COLO668 (cell line): ENCODE measurements at regions not wholly inside any gene's neighbourhood (a gene's known extent, or its start where the extent isn't known, plus 50 kb on each side); places are given as distances from the start of the nearest gene placed in this dataset.
"Not testable (repeated sequence)": the region's sequence is repeated elsewhere in the genome, so short reads cannot be mapped to it uniquely, and the experiment has no call there.

Source experiments
- DNase-seq: peaks from one replicate; lab custom pipeline; 2025; ENCODE audit not compliant: unreplicated experiment; lab: John Stamatoyannopoulos, UW

GRCh38 chr1:245031041-245031440 lies 123.7 kb upstream of the KIF26B start:
- DNase-seq: no peak

GRCh38 chr1:245026247-245026646 lies 128.5 kb upstream of the KIF26B start:
- no peak for DNase-seq

GRCh38 chr1:245025525-245025924 lies 129.3 kb upstream of the KIF26B start:
- DNase-seq: no peak

DNA sequence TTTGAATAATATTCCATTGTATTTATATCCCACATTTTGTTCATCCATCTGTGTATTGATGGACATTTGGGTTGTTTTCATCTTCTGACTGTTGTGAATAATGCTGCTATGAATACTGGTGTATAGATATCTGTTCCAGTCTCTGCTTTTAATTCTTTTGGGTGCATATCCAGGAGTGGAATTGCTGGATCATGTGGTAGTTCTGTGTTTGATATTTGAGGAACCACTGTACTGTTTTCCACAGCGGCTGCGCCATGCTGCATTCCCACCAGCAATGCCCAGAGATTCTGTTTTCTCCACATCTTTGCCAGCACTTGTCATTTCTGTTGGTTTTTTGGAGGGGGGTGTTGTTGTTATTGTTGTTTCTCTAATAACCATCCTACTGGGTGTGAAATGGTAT lies 131.6 kb upstream of the KIF26B start:
- DNase-seq: no peak

- DNase-seq: no peak
Measured at GRCh38 chr1:245019910-245020486, 134.8 kb upstream of the KIF26B start.

GRCh38 chr1:245016700-245017099 lies 138.1 kb upstream of the KIF26B start:
- peak; percentile 29 for DNase-seq

DNA sequence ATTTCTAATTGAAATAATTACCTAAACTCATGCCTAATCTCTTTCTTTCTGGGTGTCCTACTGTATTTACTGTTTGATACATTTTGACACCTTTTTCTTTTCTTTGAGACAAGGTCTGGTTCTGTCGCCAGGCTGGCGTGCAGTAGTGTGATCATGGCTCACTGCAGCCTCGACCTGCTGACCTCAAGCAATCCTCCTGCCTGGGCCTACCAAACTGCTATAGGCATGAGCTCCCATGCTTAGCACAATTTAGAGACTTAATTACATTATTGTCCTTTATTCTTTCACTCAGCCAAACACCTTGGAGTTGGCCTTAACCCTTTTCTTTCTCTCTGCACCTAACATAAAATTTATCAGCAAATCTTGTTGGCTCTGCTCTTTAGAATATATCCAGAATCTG lies 139.8 kb upstream of the KIF26B start:
- DNase-seq: no peak

DNA sequence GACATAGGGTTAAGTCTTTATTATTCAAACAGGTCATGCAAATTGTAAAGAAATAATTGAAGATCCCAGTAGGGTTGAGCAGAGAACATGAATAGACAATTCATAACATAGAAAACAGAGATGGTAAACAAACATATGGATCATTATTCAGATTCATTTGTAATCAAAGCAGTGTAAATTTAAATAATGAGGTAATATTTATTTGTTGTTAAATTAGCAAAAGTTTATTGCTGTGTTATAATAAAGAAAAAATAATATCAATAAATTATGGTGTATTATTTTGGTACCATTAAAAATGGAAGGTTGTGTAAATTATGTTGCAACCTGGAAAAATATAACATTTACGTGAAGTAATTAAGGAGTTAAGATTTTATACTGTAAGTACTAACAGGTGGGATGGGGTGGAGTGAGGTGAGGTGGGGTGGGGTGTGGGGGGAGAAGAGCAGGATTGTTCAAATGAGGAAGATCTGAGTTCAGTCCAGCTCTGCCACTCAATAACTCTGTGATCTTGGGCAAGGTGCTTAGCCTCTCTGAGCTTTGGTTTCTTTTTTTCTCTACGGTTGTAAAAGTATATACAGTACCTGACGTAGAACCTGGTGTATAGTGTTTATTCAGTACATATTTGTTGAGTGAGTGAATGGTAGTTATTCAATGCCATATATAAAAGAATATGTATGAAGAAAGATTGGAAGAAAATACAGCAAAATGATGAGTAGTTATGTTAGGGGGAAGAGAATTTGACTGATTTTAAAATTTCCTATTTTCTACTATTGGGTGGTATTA lies 140.3 kb upstream of the KIF26B start:
- DNase-seq: no peak

- DNase-seq: no peak
Measured at GRCh38 chr1:245010018-245010614, 144.7 kb upstream of the KIF26B start.

DNA sequence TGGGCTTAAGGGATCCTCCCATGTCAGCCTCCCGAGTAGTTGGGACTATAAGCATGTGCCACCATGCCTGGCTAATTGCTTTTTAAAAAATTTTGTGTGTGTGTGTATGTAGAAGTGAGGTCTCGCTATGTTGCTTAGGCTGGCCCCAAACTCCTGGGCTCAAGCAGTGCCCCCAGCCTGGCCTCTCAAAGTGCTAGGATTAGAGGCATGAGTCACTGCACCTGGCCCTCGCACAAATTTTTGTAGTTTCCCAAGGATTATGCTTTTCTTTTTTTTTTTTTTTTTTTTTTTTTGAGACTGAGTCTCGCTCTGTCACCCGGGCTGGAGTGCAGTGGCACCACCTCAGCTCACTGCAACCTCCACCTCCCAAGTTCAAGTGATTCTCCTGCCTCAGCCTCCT lies 144.4 kb upstream of the HNRNPU start:
- no peak for DNase-seq

GRCh38 chr1:245007852-245008251 lies 143.5 kb upstream of the HNRNPU start:
- no peak for DNase-seq

- DNase-seq: no peak
Measured at GRCh38 chr1:245003246-245003645, 138.9 kb upstream of the HNRNPU start.

DNA sequence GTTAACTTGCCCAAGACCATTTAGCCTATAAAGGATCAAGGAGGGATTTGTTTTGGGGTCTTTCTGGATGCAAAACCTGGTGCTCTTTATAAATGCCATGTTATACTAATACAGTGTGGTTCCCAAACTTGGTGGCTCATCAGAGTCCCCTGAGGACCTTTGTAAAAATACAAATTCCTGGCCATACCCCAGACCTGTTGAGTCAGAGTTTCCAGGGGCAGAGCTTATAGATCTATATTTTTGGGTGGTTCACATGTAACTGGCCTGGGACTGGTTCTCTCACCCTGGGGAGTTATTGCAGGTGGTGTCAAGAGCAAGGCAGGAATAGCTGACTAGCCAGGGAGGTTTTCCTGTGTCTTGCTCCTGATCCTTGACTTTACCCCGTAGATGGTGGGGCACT lies 136.9 kb upstream of the HNRNPU start:
- no peak for DNase-seq

- DNase-seq: no peak
Measured at GRCh38 chr1:245000872-245001188, 136.5 kb upstream of the HNRNPU start.

GRCh38 chr1:244999644-245000043 lies 135.3 kb upstream of the HNRNPU start:
- not testable (repeated sequence) for DNase-seq

- DNase-seq: no peak
Measured at GRCh38 chr1:244998717-244999346, 134.5 kb upstream of the HNRNPU start.

GRCh38 chr1:244995602-244996400 lies 131.5 kb upstream of the HNRNPU start:
- DNase-seq: no peak

DNA sequence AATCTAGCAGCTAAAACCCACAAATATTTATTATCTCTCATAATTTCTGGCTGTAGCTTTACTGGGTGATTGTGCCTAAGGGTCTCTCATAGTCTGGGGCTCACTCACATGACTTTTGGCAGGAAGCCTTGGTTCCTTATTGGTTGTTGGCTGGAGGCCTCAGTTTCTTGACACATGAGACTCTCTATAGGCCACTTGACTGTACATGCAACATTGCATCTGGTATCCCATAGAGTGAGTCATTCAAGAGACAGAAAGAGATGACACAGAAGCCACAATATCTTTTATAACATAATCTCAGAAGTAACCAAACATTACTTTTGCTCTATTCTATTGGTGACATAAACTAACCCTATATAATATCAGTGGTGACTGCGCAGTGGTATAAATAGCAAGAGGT lies 128.5 kb upstream of the HNRNPU start:
- DNase-seq: no peak

- no peak for DNase-seq
Measured at GRCh38 chr1:244989813-244990212, 125.5 kb upstream of the HNRNPU start.

DNA sequence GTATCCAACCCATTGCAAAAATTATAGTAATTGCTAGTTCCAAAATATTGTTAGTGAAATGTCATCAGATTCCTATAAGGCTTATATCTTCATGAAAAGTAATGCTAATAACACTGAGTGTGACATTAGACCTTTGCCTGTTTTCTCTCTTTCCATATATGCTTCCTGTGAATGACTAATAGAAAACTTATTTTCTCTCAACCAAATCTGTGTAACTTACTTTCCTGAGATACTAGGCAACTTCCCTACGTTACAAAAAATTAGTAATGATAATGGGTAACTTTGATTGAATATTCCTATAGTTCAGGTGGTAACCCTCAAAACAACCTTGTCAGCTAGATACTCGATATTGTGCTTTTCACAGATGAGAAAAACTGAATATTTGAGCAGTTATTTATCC lies 124.2 kb upstream of the HNRNPU start:
- DNase-seq: no peak

DNA sequence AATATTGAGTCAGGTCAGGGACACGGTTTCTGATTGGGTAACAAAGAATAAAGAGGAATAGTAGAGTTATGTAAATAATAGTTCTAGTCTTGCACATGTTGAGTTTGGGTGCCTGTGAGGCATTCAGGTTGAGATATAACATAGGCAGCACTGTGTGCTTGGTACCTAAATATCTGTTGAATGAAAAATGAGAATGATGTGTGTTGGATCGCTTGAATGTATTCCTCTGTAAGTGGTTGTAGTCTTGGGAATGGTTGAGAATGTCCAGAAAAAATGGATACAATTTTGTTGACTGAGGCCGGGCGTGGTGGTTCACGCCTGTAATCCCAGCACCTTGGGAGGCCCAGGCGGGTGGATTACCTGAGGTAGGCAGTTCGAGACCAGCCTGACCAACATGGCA lies 116.3 kb upstream of the HNRNPU start:
- DNase-seq: no peak
